ENCODE measurements at regions not wholly inside any gene's neighbourhood (a gene's known extent, or its start where the extent isn't known, plus 50 kb on each side); places are given as distances from the start of the nearest gene placed in this dataset.

DNA sequence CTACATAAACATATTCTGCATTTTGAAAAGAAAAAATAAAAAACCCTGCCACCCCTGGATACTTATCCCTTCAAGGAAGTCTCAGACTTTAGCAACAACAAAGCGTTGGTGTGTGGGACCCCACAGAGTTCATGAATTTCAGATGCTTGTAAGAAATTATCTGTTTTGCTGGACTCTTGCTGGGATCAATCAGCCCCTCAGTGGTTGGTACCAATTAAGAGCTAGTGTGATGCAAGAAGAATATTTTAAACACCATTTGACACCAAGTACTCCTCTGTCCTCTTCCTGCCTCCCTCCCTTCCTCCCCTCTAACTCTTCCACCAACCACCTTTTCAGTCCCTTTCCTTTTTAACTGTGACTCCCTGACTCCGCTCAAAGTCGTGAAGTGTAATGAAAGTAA, 51.5 kb downstream of the SST start:
- H3K9ac ChIP-seq (ENCODE audit: low read length) = no peak overlapping the region
- H3K4me3 ChIP-seq (ENCODE audit: low read length) = peak overlapping the region; percentile 25
- H3K27ac ChIP-seq (ENCODE audit: low read length) = no peak overlapping the region
- no peaks in the 10 kb centered on the region for H3K36me3 ChIP-seq (ENCODE audit: control insufficient read depth, low read depth, low read length)
- H3K27me3 ChIP-seq (ENCODE audit: control insufficient read depth, insufficient read depth, low read length) = peaks cover 89% of the 10 kb centered on the region
- no peaks in the 10 kb centered on the region for H3K9me3 ChIP-seq (ENCODE audit: control insufficient read depth, low read depth, low read length)
- H3K4me1 ChIP-seq (ENCODE audit: control insufficient read depth, low read depth, low read length) = peaks cover 32% of the 10 kb centered on the region

DNA sequence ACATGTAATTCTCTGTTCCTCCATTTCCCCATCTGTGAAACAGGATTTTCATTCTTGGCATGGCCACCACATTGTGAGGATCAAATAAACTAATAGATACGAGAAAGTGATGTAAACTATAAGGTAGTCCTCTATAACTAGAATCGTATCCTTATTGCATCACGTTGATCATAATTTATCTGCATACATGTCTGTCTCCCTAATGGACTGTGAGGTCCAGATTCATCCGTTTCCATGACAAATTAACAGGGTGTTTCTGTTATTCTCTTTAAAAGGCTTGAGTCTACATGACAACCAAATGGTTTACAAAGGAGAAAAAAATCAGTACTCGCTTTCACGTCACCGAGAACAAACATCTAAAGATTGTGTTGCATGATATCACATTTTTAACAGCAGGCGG, 53.0 kb downstream of the SST start:
- H3K27me3 ChIP-seq (ENCODE audit: control insufficient read depth, insufficient read depth, low read length) = peaks cover 74% of the 10 kb centered on the region
- no peaks in the 10 kb centered on the region for H3K36me3 ChIP-seq (ENCODE audit: control insufficient read depth, low read depth, low read length)
- H3K9me3 ChIP-seq (ENCODE audit: control insufficient read depth, low read depth, low read length) = no peaks in the 10 kb centered on the region
- H3K4me1 ChIP-seq (ENCODE audit: control insufficient read depth, low read depth, low read length) = peaks cover 32% of the 10 kb centered on the region
- no peak overlapping the region for H3K9ac ChIP-seq (ENCODE audit: low read length)
- H3K4me3 ChIP-seq (ENCODE audit: low read length) = no peak overlapping the region
- no peak overlapping the region for H3K27ac ChIP-seq (ENCODE audit: low read length)

DNA sequence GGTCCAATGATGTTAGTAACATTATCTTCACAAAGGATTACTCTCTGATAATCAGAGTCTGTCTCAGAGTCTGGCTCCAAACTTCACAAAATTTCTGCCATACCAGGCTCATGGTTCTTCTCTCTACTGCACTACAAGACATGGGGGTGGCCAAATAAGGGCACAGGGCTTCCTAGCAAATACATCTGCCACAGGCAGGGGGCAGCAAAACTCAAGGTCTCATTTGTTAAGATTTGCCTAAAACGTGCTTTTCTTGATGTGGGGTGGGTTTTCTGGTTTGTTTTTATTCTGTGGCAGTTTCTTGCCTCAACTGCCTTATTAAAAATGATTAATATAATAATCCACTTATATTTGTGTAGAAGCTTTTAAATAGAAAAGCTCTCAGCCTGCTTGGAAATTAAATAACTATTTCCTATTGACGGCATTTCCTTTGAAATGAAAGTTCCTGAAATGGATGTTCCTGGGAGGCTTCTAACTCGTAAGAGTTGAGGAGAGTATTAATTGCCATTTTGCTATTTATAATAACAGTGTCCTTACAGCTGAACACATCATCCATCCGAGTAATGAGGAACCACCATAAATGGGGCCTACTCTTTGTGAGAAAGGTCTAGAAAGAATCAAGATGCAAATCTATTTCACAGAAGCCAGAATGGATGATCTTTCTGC, 53.8 kb downstream of the SST start:
- H3K27ac ChIP-seq (ENCODE audit: low read length) = no peak overlapping the region
- H3K4me3 ChIP-seq (ENCODE audit: low read length) = no peak overlapping the region
- no peak overlapping the region for H3K9ac ChIP-seq (ENCODE audit: low read length)
- peaks cover 32% of the 10 kb centered on the region for H3K4me1 ChIP-seq (ENCODE audit: control insufficient read depth, low read depth, low read length)
- no peaks in the 10 kb centered on the region for H3K36me3 ChIP-seq (ENCODE audit: control insufficient read depth, low read depth, low read length)
- no peaks in the 10 kb centered on the region for H3K9me3 ChIP-seq (ENCODE audit: control insufficient read depth, low read depth, low read length)
- peaks cover 66% of the 10 kb centered on the region for H3K27me3 ChIP-seq (ENCODE audit: control insufficient read depth, insufficient read depth, low read length)

DNA sequence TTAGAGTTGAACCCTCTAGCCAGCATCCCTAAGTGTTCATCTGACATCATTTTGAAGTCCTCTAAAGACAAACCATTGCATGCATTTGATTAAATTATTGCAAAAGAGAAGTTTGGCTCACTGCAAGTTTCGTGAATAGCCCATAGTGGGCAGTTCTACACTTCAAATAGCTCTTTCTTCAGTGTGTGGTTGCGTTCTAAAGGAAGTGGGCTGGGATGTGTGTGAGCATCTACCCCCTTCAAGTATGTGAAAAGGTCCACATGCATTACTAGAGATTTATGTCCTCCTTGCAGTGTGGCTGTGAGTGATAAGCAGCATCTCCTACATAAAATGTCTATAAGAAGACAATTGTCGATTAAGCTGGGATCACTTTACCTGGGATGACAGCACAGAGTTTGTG, 54.6 kb downstream of the SST start:
- Histone ChIP-seq H3K27me3 (ENCODE audit: control insufficient read depth, insufficient read depth, low read length) (peaks cover 58% of the 10 kb centered on the region), H3K9ac (ENCODE audit: low read length) (no peak overlapping the region), H3K9me3 (ENCODE audit: control insufficient read depth, low read depth, low read length) (no peaks in the 10 kb centered on the region), H3K36me3 (ENCODE audit: control insufficient read depth, low read depth, low read length) (no peaks in the 10 kb centered on the region), H3K4me1 (ENCODE audit: control insufficient read depth, low read depth, low read length) (peaks cover 30% of the 10 kb centered on the region), H3K4me3 (ENCODE audit: low read length) (no peak overlapping the region), H3K27ac (ENCODE audit: low read length) (no peak overlapping the region)

DNA sequence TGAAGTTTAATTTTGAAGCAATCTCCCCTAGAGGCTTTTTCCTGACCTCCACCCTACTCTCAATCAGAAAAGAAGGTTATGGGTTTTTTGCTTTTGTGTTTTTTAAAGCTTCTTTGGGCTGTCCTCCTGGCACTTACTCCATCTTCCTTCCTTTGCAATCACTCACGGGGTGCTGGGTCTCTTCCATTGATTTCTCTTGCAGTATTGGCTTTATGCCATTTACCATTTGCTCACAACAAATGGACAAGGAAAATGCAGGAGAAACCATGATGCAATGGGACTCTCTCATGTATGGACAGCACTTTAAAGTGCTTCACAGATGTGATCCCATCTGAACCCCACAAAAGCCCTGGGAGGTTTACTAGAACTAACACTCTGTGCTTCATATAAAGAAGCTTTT, 57.5 kb downstream of the SST start:
- Histone ChIP-seq H3K4me1 (ENCODE audit: control insufficient read depth, low read depth, low read length) (peaks cover under 1% of the 10 kb centered on the region), H3K27ac (ENCODE audit: low read length) (no peak overlapping the region), H3K36me3 (ENCODE audit: control insufficient read depth, low read depth, low read length) (no peaks in the 10 kb centered on the region), H3K9me3 (ENCODE audit: control insufficient read depth, low read depth, low read length) (no peaks in the 10 kb centered on the region), H3K4me3 (ENCODE audit: low read length) (no peak overlapping the region), H3K9ac (ENCODE audit: low read length) (no peak overlapping the region), H3K27me3 (ENCODE audit: control insufficient read depth, insufficient read depth, low read length) (peaks cover 29% of the 10 kb centered on the region)

DNA sequence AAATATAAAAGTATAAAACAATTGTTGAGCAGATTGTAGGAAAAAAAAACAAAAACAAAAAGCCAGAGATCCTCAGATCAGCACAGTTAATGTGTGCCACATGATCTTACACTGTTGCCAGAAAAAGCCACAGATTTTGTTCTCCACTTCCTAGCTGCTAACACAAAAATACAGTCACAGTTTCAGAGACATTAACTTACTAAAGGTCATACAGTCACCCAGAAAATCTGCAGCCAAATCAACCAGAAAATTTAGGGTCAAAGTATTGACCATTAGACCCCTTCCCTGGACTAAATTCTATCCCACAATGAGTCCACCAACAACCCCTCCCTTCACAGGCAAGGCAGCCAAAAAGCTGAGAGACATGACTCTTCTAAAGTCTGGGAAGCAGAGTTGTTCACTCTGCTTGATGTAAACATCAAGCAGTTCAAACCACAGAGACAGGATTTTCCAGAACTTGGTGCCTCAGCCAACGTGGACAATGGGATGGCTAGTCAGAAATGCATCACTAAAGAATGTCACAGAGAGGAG, 59.1 kb downstream of the SST start:
- Histone ChIP-seq H3K9ac (ENCODE audit: low read length) (no peak overlapping the region), H3K27me3 (ENCODE audit: control insufficient read depth, insufficient read depth, low read length) (peaks cover 13% of the 10 kb centered on the region), H3K4me1 (ENCODE audit: control insufficient read depth, low read depth, low read length) (no peaks in the 10 kb centered on the region), H3K4me3 (ENCODE audit: low read length) (no peak overlapping the region), H3K9me3 (ENCODE audit: control insufficient read depth, low read depth, low read length) (no peaks in the 10 kb centered on the region), H3K36me3 (ENCODE audit: control insufficient read depth, low read depth, low read length) (no peaks in the 10 kb centered on the region), H3K27ac (ENCODE audit: low read length) (no peak overlapping the region)

DNA sequence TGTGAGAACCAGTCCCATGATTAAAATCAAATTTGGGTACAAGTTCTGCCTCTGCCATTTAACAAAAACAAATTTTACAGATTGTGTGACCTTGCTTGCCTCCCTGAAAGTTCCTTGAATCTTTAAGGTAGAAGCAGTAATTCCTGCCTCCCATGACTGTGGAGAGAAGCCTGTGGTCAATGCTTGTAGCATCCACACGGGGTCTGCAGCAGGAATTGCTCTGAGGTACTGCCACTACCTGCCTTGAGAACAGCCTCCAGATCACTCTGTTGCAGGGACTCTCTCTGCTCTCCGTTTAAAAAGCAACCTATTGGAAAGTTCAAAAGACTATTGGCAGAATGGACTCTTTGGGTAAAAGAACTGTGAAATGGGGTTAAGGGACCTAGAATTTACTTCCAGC, 75.9 kb downstream of the SST start:
- Histone ChIP-seq H3K27me3 (ENCODE audit: control insufficient read depth, insufficient read depth, low read length) (no peaks in the 10 kb centered on the region), H3K9ac (ENCODE audit: low read length) (no peak overlapping the region), H3K9me3 (ENCODE audit: control insufficient read depth, low read depth, low read length) (no peaks in the 10 kb centered on the region), H3K4me1 (ENCODE audit: control insufficient read depth, low read depth, low read length) (peaks cover 29% of the 10 kb centered on the region), H3K27ac (ENCODE audit: low read length) (no peak overlapping the region), H3K36me3 (ENCODE audit: control insufficient read depth, low read depth, low read length) (no peaks in the 10 kb centered on the region), H3K4me3 (ENCODE audit: low read length) (no peak overlapping the region)

DNA sequence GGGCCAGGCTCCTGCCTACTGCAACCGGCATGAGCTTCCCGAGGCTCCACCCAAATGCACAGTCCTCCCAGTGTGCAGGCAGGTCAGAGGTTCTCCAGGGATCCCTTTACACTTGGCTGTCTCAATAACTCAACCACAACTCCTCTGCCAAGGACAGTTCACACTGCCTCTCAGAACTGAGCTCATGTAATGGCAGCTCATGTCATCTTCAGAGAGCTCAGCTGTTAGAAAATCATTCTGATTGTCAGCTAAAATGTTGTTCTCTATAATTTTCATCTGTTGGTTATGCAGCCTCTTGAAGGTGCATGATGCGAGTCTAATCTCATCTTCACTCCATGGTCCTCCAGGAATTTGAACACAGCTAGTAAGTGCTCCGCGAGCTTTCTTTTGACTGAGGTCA, 76.7 kb downstream of the SST start:
- H3K27me3 ChIP-seq (ENCODE audit: control insufficient read depth, insufficient read depth, low read length) = no peaks in the 10 kb centered on the region
- H3K9me3 ChIP-seq (ENCODE audit: control insufficient read depth, low read depth, low read length) = no peaks in the 10 kb centered on the region
- no peak overlapping the region for H3K9ac ChIP-seq (ENCODE audit: low read length)
- peaks cover 29% of the 10 kb centered on the region for H3K4me1 ChIP-seq (ENCODE audit: control insufficient read depth, low read depth, low read length)
- no peak overlapping the region for H3K4me3 ChIP-seq (ENCODE audit: low read length)
- H3K36me3 ChIP-seq (ENCODE audit: control insufficient read depth, low read depth, low read length) = no peaks in the 10 kb centered on the region
- H3K27ac ChIP-seq (ENCODE audit: low read length) = no peak overlapping the region

DNA sequence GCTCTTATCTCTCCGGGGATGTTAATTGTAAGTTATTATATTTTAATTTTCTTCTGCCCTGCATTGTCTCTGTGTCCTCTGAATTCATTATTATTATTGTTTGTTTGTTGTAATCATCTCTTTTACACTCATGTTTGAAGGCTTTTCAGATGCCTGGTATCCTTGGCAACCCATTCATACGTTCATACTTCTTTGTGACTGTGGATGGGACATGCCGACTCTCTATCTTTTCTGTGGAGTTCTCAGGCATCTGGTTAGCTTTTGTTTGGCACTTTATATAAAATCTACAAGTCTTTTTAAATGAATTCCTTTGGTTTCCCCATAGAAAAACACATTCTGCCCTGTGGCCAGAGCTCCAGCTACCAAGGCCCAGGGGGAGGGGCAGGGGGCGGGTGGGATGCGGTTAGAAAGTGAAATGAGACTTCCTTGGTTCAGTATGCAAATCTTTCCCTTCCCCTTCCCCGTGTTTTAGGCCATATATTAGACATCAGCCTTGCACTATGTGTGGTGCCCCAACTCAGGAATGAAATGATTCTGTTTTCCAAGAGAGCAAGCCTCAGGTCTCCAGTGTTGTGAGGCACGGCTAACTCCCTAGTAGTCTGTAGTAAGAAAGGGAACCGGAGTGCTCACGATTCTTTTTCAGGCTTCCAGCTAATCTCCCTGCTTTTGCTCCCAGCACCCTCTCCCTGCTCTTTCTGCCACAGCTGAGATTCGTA, 79.2 kb downstream of the SST start:
- Histone ChIP-seq H3K4me1 (ENCODE audit: control insufficient read depth, low read depth, low read length) (peaks cover 29% of the 10 kb centered on the region), H3K27me3 (ENCODE audit: control insufficient read depth, insufficient read depth, low read length) (no peaks in the 10 kb centered on the region)

DNA sequence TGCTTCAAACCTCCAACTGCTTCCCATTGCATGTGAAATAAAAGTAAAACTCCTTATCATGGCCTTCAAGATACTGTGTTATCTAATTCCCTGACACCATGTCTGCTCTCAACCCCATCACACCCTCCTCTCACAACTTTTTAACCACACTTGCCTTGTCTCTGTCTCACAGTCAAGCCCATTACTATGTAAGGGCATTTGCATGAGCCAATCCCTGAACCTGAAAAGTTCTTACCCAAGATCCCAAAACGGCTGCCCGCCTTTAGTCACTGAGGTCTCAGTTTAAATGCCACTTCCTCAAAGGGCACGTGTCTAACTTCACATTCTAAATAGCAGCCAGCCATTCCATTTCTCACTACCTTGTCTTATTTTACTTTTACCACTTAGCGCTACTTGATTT, 83.1 kb downstream of the SST start:
- H3K9ac ChIP-seq (ENCODE audit: low read length) = no peak overlapping the region

More for the DNA sequence above, 79.2 kb downstream of the SST start:
- no peak overlapping the region for H3K4me3 ChIP-seq (ENCODE audit: low read length)
- no peak overlapping the region for H3K27ac ChIP-seq (ENCODE audit: low read length)
- H3K36me3 ChIP-seq (ENCODE audit: control insufficient read depth, low read depth, low read length) = no peaks in the 10 kb centered on the region
- H3K9ac ChIP-seq (ENCODE audit: low read length) = no peak overlapping the region
- no peaks in the 10 kb centered on the region for H3K9me3 ChIP-seq (ENCODE audit: control insufficient read depth, low read depth, low read length)

DNA sequence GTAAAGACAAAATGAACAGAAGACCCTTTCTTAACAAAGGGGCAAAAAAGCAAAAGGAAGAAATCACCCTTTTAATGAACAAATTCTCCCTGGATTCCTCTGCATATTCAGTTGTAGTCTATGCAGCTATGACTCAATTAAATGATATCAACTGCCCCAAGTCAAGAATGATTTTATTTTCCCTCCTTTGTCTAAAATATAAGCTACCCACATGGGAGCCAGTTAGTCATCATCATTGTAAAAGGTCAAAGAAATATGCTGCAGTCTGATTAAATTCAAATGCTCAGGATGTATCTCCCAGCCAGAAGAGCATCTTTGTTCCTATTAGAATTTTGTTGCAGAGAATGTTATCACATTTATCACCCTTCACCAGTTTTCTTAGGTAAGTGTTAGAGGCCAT, 84.0 kb downstream of the SST start:
- Histone ChIP-seq H3K9me3 (ENCODE audit: control insufficient read depth, low read depth, low read length) (no peaks in the 10 kb centered on the region), H3K36me3 (ENCODE audit: control insufficient read depth, low read depth, low read length) (no peaks in the 10 kb centered on the region), H3K27ac (ENCODE audit: low read length) (no peak overlapping the region), H3K27me3 (ENCODE audit: control insufficient read depth, insufficient read depth, low read length) (no peaks in the 10 kb centered on the region), H3K4me3 (ENCODE audit: low read length) (no peak overlapping the region), H3K4me1 (ENCODE audit: control insufficient read depth, low read depth, low read length) (no peaks in the 10 kb centered on the region), H3K9ac (ENCODE audit: low read length) (no peak overlapping the region)

More for the DNA sequence above, 83.1 kb downstream of the SST start:
- H3K9me3 ChIP-seq (ENCODE audit: control insufficient read depth, low read depth, low read length) = no peaks in the 10 kb centered on the region
- peaks cover 8% of the 10 kb centered on the region for H3K4me1 ChIP-seq (ENCODE audit: control insufficient read depth, low read depth, low read length)
- H3K36me3 ChIP-seq (ENCODE audit: control insufficient read depth, low read depth, low read length) = no peaks in the 10 kb centered on the region
- H3K4me3 ChIP-seq (ENCODE audit: low read length) = no peak overlapping the region
- H3K27me3 ChIP-seq (ENCODE audit: control insufficient read depth, insufficient read depth, low read length) = no peaks in the 10 kb centered on the region
- H3K27ac ChIP-seq (ENCODE audit: low read length) = no peak overlapping the region

DNA sequence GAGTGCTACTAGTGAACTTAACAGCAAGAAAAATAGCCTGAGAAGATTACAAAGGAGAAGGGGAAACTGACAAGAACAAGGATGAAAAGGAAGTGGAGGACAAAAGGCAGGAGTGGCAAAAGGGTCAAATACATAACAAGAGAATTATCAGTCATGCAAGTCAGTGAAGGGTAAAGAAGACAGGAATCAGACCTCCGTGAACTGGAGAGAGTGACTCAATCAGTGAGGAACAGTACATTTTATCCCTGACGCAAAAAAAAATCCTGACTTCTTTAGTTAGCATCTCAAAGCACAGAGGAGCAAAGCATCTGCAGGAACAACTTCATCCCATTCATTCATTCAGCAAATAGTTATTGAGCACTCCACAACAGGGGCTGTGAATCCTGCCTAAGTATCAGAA, 97.8 kb downstream of the SST start:
- H3K4me3 ChIP-seq (ENCODE audit: low read length) = no peak overlapping the region
- H3K27me3 ChIP-seq (ENCODE audit: control insufficient read depth, insufficient read depth, low read length) = no peaks in the 10 kb centered on the region
- no peak overlapping the region for H3K27ac ChIP-seq (ENCODE audit: low read length)
- H3K9ac ChIP-seq (ENCODE audit: low read length) = no peak overlapping the region
- H3K4me1 ChIP-seq (ENCODE audit: control insufficient read depth, low read depth, low read length) = peaks cover 19% of the 10 kb centered on the region
- H3K36me3 ChIP-seq (ENCODE audit: control insufficient read depth, low read depth, low read length) = no peaks in the 10 kb centered on the region
- no peaks in the 10 kb centered on the region for H3K9me3 ChIP-seq (ENCODE audit: control insufficient read depth, low read depth, low read length)
